IMR-90 (cell line): ENCODE measurements at regions not wholly inside any gene's neighbourhood (a gene's known extent, or its start where the extent isn't known, plus 50 kb on each side); places are given as distances from the start of the nearest gene placed in this dataset.

Source experiments
- BHLHE40 ChIP-seq: fragments of 150-350 bp; IDR thresholded peaks from 2 replicates; pipeline ENCODE4 v1.6.1; 2016; ENCODE audit warnings: mild to moderate bottlenecking, low read depth, low read length
- CEBPB ChIP-seq: IDR thresholded peaks from 2 replicates; pipeline ENCODE4 v1.6.1; 2012; ENCODE audit warnings: low read depth, low read length, improper control_type of control experiment
- CHD1 ChIP-seq: IDR thresholded peaks from 2 replicates; pipeline ENCODE4 v1.6.1; 2012; ENCODE audit warnings: low read depth, low read length, improper control_type of control experiment
- CTCF ChIP-seq: conservative IDR thresholded peaks from 2 replicates; pipeline ENCODE4 v1.5.1; 2012; ENCODE audit warnings: mild to moderate bottlenecking, low read depth, low read length, improper control_type of control experiment
- ELK1 ChIP-seq: fragments of 150-350 bp; IDR thresholded peaks from 2 replicates; pipeline ENCODE4 v1.6.1; 2016; ENCODE audit warnings: low read depth, mild to moderate bottlenecking, low read length, moderate library complexity, borderline replicate concordance
- FOS ChIP-seq: fragments of 150-350 bp; IDR thresholded peaks from 2 replicates; pipeline ENCODE4 v1.6.1; 2016; ENCODE audit warnings: low read depth, low read length
- MXI1 ChIP-seq: IDR thresholded peaks from 2 replicates; pipeline ENCODE4 v1.6.1; 2012; ENCODE audit warnings: low read depth, mild to moderate bottlenecking, low read length, moderate library complexity, borderline replicate concordance
- NFE2L2 ChIP-seq: fragments of 150-350 bp; IDR thresholded peaks from 2 replicates; pipeline ENCODE4 v1.6.1; 2016; ENCODE audit warnings: low read depth, mild to moderate bottlenecking, low read length
- POLR2A ChIP-seq: IDR thresholded peaks from 2 replicates; pipeline ENCODE4 v1.6.1; 2012; ENCODE audit warnings: mild to moderate bottlenecking, low read depth, low read length
- RCOR1 ChIP-seq: IDR thresholded peaks from 2 replicates; pipeline ENCODE4 v1.6.1; 2012; ENCODE audit warnings: mild to moderate bottlenecking, low read length, improper control_type of control experiment; ENCODE audit not compliant: insufficient replicate concordance
- SMC3 ChIP-seq: fragments of 150-350 bp; IDR thresholded peaks from 2 replicates; pipeline ENCODE4 v1.6.1; 2016; ENCODE audit warnings: low read depth, mild to moderate bottlenecking, antibody characterized with exemption, low read length, moderate library complexity
- USF2 ChIP-seq: fragments of 150-350 bp; IDR thresholded peaks from 2 replicates; pipeline ENCODE4 v1.6.1; 2017; ENCODE audit warnings: mild to moderate bottlenecking, antibody characterized with exemption, low read length, low read depth

GRCh38 chr18:38301621-38302020, 736.0 kb upstream of the CELF4 start:
- no peak for TF ChIP-seq CTCF
- no peak for TF ChIP-seq CEBPB
- TF ChIP-seq MXI1: no peak
- no peak for TF ChIP-seq USF2
- TF ChIP-seq ELK1: no peak
- TF ChIP-seq POLR2A: no peak
- TF ChIP-seq RCOR1: no peak
- no peak for TF ChIP-seq FOS
- TF ChIP-seq NFE2L2: no peak
- TF ChIP-seq SMC3: no peak
- TF ChIP-seq CHD1: no peak
- no peak for TF ChIP-seq BHLHE40
